MCF 10A (cell line): ENCODE measurements at regions not wholly inside any gene's neighbourhood (a gene's known extent, or its start where the extent isn't known, plus 50 kb on each side); places are given as distances from the start of the nearest gene placed in this dataset.
A peak's percentile ranks its signal among the peaks of the same experiment; 100 is the strongest.

Source experiments
- BruUV-seq: library from RNA; stranded (reverse); fragments of 400-500 nt; replicated peaks from 2 replicates; lab custom pipeline; 2021; lab: Mats Ljungman, UMichigan
- CTCF ChIA-PET: fragments of 300-600 bp; sonication (Branson Sonifier 250); formaldehyde crosslinking; extraction: SDS; loops from one replicate; lab custom pipeline; 2021; ENCODE audit warnings: antibody characterized with exemption, inconsistent platforms; lab: Yijun Ruan, JAX
- POLR2A ChIA-PET: fragments of 300-600, 350-650 bp; sonication (Branson Sonifier 250); formaldehyde crosslinking; extraction: SDS; loops from one replicate; lab custom pipeline; 2020; ENCODE audit warnings: antibody characterized with exemption, inconsistent platforms; lab: Yijun Ruan, JAX
- DNase-seq: peaks from one replicate; pipeline ENCODE4 v3.0.0-alpha.2; 2018; ENCODE audit not compliant: unreplicated experiment
- H3K27ac Mint-ChIP-seq: one replicate; pipeline ENCODE4 v1.8.0; 2022; ENCODE audit warnings: mild to moderate bottlenecking, low read depth, mixed read lengths; ENCODE audit not compliant: unreplicated experiment
- H3K27me3 Mint-ChIP-seq: one replicate; pipeline ENCODE4 v1.8.0; 2022; ENCODE audit warnings: mixed read lengths; ENCODE audit not compliant: insufficient read depth, unreplicated experiment
- H3K36me3 Mint-ChIP-seq: one replicate; pipeline ENCODE4 v1.8.0; 2022; ENCODE audit warnings: mild to moderate bottlenecking, moderate library complexity, mixed read lengths; ENCODE audit not compliant: insufficient read depth, unreplicated experiment
- H3K4me1 Mint-ChIP-seq: one replicate; pipeline ENCODE4 v1.8.0; 2022; ENCODE audit warnings: mixed read lengths; ENCODE audit not compliant: insufficient read depth, unreplicated experiment
- H3K4me3 Mint-ChIP-seq: one replicate; pipeline ENCODE4 v1.8.0; 2022; ENCODE audit warnings: mild to moderate bottlenecking, moderate library complexity, mixed read lengths; ENCODE audit not compliant: unreplicated experiment
- H3K9me3 Mint-ChIP-seq: one replicate; pipeline ENCODE4 v1.8.0; 2022; ENCODE audit warnings: mixed read lengths; ENCODE audit not compliant: unreplicated experiment
- CTCF ChIP-seq: fragments of 200-600 bp; IDR thresholded peaks from one replicate; pipeline ENCODE4 v1.8.0; 2022; ENCODE audit warnings: antibody characterized with exemption, mild to moderate bottlenecking; ENCODE audit not compliant: unreplicated experiment
- intact Hi-C: fragments of 100-400 bp; cut with micrococcal nuclease; formaldehyde crosslinking; loops from 2 replicates; pipeline ENCODE4 v1.14.1; 2022

- no peaks in the 10 kb centered on the region for H3K36me3 Mint-ChIP-seq
- no peak overlapping the region for H3K27ac Mint-ChIP-seq
- intact Hi-C loops: no loop called here
- ChIA-PET CTCF (interaction anchor here (1.1 kb wide), 1 partner anchor 31 kb away, joined by 4 read pairs; no protein-coding TSS in a partner anchor), POLR2A (interaction anchor here (0.6 to 1.4 kb wide), 2 partner anchors 8 to 310 kb away, joined by 3 read pairs; no protein-coding TSS in a partner anchor)
- H3K9me3 Mint-ChIP-seq: no peaks in the 10 kb centered on the region
- H3K4me3 Mint-ChIP-seq: no peak overlapping the region
- H3K4me1 Mint-ChIP-seq: no peaks in the 10 kb centered on the region
- BruUV-seq: no TSS peak
- no peaks in the 10 kb centered on the region for H3K27me3 Mint-ChIP-seq
- DNase-seq: peak; percentile 35
- TF ChIP-seq CTCF: no peak
Measured at GRCh38 chr6:9999796-10000195, 415.1 kb downstream of the TFAP2A start.

GRCh38 chr6:9986273-9986672 lies 428.6 kb downstream of the TFAP2A start:
- Mint-ChIP-seq H3K4me1 (peaks cover 5% of the 10 kb centered on the region), H3K36me3 (no peaks in the 10 kb centered on the region), H3K4me3 (no peak overlapping the region), H3K9me3 (no peaks in the 10 kb centered on the region), H3K27me3 (no peaks in the 10 kb centered on the region), H3K27ac (no peak overlapping the region)
- intact Hi-C loops: no loop called here
- ChIA-PET CTCF (no interaction called here), POLR2A (interaction anchor here (1.0 kb wide), 2 partner anchors 8 to 9 kb away, joined by 3 to 5 read pairs; no protein-coding TSS in a partner anchor)
- TF ChIP-seq CTCF: no peak
- no TSS peak for BruUV-seq
- no peak for DNase-seq

GRCh38 chr6:9985481-9985880 lies 429.4 kb downstream of the TFAP2A start:
- intact Hi-C loops: no loop called here
- no peaks in the 10 kb centered on the region for H3K36me3 Mint-ChIP-seq
- H3K9me3 Mint-ChIP-seq: no peaks in the 10 kb centered on the region
- no peak overlapping the region for H3K4me3 Mint-ChIP-seq
- no peak for DNase-seq
- no peak overlapping the region for H3K27ac Mint-ChIP-seq
- TF ChIP-seq CTCF: no peak
- BruUV-seq: no TSS peak
- CTCF ChIA-PET: interaction anchor here (0.5 to 0.7 kb wide), 3 partner anchors 28 to 362 kb away, joined by 3 read pairs; no protein-coding TSS in a partner anchor
- H3K4me1 Mint-ChIP-seq: peaks cover 5% of the 10 kb centered on the region
- H3K27me3 Mint-ChIP-seq: no peaks in the 10 kb centered on the region
- POLR2A ChIA-PET: no interaction called here

- no peaks in the 10 kb centered on the region for H3K36me3 Mint-ChIP-seq
- no peak overlapping the region for H3K27ac Mint-ChIP-seq
- ChIA-PET CTCF (interaction anchor here (0.7 kb wide), 1 partner anchor 39 kb away, joined by 3 read pairs; no protein-coding TSS in a partner anchor), POLR2A (interaction anchor here (0.7 kb wide), 1 partner anchor 424 kb away, joined by 3 read pairs; no protein-coding TSS in a partner anchor)
- no peaks in the 10 kb centered on the region for H3K27me3 Mint-ChIP-seq
- DNase-seq: no peak
- H3K9me3 Mint-ChIP-seq: no peaks in the 10 kb centered on the region
- peaks cover 5% of the 10 kb centered on the region for H3K4me1 Mint-ChIP-seq
- no peak overlapping the region for H3K4me3 Mint-ChIP-seq
- no peak for TF ChIP-seq CTCF
- BruUV-seq: no TSS peak
- intact Hi-C loops: no loop called here
Measured at GRCh38 chr6:9984607-9985006, 430.3 kb downstream of the TFAP2A start.
